Activated T-helper 1 cell treated with anti-CD3 and anti-CD28 coated beads, Interleukin-2, amount 50 U/mL, for 16 hours (primary cell): ENCODE measurements at regions not wholly inside any gene's neighbourhood (a gene's known extent, or its start where the extent isn't known, plus 50 kb on each side); places are given as distances from the start of the nearest gene placed in this dataset.
A peak's percentile ranks its signal among the peaks of the same experiment; 100 is the strongest.

Experiments used
- DNase-seq, 2 donors: peaks; one replicate each; pipeline ENCODE4 v3.0.0-alpha.2; 2020; ENCODE audit warnings: low read depth in 1 of 2, low spot score in 1 of 2

- DNase-seq = no peak
Observed at GRCh38 chr2:234341306-234341985, 155.4 kb downstream of the ARL4C start.

DNA sequence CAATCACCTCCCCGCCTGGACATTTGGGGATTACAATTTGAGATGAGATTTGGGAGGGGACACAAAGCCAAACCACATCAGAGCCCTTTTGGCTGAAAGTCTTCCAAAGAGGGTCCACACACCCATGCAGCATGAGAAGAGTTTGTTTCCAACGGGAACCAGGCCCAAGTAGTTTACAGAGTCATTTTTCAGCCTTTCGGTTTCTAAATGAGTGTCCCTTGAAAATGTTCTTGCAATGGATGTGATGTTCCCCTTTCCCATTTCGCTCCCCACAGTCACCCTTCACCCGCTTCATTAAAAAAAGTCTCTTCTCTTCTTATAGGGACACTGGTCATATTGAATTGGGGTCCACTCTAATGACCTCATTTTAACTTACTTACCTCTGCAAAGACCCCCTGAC lies 157.4 kb downstream of the ARL4C start:
- DNase-seq = no peak

DNA sequence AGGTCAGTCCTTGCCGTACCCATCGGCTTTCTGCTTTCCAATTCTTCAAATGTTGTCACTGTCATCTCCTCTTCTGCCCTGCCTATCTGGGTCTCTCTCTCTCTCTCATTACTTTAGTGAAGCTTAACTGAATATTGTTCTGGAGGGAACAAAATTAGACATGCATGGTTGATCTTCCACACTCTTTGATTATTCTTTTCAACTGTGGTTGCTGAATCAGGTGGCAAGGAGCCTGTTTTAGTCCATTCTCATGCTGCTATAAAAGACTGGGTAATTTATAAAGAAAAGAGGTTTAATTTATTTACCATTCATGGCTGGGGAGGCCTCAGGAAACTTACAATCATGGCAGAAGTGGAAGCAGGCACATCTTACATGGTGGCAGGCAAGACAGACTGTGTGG lies 157.9 kb downstream of the ARL4C start:
- no peak for DNase-seq

GRCh38 chr2:234335661-234336228 lies 161.1 kb downstream of the ARL4C start:
- DNase-seq = peak in 1 of 2 donors; percentile 8

- DNase-seq = no peak
Observed at GRCh38 chr2:234334756-234335155, 162.1 kb downstream of the ARL4C start.

DNA sequence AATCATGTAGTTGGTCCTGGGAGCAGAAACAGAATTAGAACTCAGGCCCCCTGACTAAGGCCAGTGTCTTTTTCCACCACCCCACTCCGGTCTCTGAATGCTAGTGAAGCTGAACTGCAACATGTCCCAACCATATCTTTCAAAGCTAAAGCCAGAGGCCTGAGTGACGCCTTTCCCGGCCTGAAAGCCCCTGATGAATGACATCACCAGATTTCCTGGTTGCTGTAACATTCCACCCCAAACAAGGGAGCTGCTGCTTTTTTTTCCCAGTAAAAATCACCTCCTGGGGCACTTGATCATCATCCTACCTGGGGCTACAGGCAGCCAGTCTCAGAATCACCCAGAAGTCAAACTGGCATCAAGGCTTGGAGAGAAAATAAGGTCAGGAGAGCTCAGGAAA lies 162.7 kb downstream of the ARL4C start:
- DNase-seq = no peak

- no peak for DNase-seq
Observed at GRCh38 chr2:234333168-234334130, 163.4 kb downstream of the ARL4C start.

- DNase-seq = no peak
Observed at GRCh38 chr2:234331966-234332365, 164.9 kb downstream of the ARL4C start.

DNA sequence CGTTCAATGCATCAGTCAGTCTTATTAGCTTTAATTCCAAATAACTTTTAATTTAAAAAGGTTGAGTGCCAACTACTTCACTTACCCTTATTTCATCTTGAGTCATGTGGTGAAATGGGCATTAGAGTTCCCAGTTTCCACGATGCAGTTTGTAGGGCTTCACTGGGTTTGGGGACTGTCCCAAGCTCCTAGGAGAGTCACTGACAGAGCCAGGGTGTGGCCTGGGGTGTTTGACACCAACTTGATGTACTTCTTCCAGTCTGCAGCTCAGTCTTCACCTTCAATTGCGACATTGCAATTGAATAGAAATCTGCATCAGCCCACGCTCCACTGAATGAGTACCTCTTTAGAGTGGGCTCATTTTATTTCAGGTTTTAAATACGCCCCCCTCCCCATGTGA lies 165.3 kb downstream of the ARL4C start:
- DNase-seq = no peak

- DNase-seq = no peak
Observed at GRCh38 chr2:234330902-234331301, 166.0 kb downstream of the ARL4C start.

- DNase-seq = no peak
Observed at GRCh38 chr2:234329202-234329960, 167.5 kb downstream of the ARL4C start.

DNA sequence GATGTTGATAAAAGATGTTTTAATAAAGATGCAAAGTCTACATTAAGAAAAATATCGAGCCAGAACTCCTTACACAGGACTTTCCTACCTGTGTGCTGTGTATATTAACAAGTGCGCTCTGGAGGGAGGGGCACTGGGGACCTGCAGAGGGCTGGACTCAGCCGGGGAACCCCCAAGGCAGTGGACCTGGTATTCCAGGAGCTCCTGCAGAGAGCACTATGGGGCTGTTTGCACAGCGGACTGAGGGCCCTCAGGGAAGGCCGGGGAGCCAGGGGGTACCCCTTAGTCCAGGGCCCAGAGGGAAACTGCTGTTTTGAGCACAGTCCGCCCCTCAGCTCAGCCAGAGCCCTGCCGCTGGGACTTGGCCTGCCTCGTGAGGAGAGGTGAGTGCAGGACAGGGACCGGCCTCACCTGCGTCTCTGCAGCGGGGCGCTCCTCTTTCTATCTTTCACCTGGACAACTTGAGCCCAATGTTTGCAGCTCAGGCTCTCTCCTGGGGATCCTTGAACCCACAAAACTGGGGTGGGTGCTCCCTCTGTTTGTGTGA lies 168.4 kb downstream of the ARL4C start:
- no peak for DNase-seq

DNA sequence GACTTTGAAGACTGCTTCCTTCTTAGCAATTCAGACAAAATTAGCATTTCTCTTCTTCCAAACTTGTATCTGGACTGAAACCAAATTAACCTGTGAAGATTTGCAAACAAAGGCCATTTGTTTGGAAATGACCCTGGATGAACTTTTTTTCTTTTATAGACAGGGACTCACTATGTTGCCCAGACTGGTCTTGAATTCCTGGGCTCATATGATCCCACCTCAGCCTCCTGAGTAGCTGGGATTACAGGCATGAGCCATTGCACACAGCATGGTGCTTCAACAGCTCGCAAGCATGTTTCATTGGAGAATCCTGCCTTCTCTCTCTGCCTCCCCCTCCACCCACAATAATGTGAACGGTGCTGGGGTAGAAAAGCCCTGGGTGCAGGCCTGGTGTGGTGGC lies 170.2 kb downstream of the ARL4C start:
- no peak for DNase-seq

GRCh38 chr2:234324116-234324515 lies 172.8 kb downstream of the ARL4C start:
- no peak for DNase-seq

DNA sequence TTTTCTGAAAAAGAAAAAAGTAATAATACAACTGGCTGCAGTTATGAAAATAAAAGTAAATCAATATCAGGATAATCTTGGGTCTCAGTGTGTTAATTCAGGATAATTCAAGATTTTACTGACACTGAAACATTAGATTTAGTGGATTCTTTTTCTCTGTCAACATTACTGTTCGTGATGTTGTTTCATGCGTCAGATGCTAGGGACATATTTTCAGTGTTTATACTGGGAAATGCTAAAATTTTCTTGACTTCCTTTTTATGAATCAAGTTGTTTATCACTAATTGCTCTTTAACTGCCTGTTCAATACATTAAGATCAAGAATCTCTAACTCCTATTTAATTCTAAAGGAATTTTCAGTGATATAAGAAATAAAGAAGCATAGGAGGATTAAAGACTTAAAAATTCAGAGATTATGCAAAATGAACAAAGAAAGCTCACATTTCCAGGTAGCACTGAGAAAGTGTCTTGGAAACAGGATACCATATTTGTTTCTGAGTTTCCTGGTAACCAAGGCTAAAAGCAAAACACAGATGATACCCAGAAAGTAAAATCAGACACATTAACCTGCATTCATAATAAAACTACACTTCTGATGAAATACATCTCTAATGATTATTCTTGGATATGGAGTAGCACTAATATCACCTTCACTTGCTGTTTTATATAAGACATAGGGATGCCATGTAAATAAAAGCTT lies 174.0 kb downstream of the ARL4C start:
- no peak for DNase-seq

DNA sequence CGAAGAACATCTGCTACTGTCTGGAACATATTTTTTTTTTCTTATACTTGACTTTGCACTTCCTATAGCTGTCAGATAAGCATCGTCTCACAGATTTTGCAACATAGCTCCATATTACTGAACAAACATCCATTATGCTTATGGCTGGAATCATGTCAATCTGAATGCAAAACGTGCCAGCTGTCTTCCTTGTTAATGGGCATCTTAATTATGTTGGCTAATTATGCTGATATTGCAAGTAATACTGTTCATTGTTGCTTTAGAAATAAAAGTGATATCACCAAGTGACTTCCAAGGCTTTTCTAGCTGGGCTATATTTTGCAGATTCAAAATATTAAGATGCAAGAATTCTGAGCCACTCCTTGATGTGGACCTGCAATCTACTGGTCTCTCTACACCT lies 176.8 kb downstream of the ARL4C start:
- no peak for DNase-seq

DNA sequence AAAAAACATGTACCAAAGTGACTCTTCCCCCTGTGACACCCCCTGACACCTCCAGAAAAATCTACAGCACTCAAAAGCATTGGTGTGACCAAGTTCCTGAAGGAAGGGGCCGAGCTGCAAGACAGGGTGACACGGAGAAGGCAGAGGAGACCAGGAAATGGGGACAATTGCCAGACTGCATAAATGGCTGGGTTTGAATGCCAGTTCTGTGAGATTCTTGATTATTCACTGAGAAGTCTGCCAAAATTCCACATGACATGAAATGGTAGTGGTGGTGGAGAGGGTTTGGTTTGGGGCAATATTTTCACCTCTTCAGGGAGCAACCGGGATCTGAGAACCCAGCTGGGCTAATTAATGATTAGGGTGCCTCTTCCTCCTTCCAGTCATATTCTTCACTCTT lies 178.5 kb downstream of the ARL4C start:
- no peak for DNase-seq

DNA sequence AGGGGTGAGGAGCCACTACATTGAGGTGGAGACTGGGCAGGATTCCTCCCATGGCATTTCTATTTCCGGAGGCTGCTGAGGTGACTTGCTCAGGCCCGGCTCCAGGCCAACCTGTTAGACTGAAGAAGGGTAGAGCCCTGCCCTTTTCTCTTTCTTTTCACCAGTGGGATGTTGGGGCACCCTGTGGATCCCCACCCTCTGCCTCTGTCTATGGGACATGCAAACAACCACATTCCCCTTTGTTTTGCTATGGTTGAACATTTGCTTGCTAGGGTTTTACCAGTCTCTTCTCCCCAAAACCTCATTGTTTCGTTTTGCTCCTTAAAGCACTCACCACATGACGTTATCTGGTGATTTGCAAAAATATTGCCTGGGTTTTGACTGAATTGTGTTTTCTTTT lies 183.3 kb downstream of the ARL4C start:
- DNase-seq = no peak

DNA sequence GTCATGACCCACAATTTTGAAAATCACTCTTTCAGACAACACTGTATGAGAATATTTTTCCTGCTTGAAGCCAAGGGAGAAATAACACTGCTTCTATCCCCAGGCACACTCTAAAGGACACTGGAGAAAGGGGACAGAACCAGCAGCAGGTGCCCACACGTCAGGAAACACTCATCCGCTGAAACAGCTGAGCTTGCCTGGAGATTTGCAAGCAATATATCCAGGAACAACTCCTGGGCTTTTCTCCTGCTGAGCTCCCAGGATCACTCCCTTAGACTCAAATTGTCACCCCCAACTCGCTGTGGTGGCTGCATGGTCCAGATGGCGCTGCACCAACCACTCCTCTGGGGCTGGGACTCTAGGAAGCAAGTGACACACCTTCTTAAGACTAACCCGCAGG lies 186.7 kb downstream of the ARL4C start:
- no peak for DNase-seq

- no peak for DNase-seq
Observed at GRCh38 chr2:234309431-234309830, 187.4 kb downstream of the ARL4C start.

- peak; percentile 34 to 56 for DNase-seq
Observed at GRCh38 chr2:234308813-234309195, 188.1 kb downstream of the ARL4C start.
